OCI-LY3 (cell line): ENCODE measurements at regions not wholly inside any gene's neighbourhood (a gene's known extent, or its start where the extent isn't known, plus 50 kb on each side); places are given as distances from the start of the nearest gene placed in this dataset.

Experiments used
- EZH2phosphoT487 ChIP-seq: fragments of 200-600 bp; shearing (Covaris generic); IDR thresholded peaks from 2 replicates; pipeline ENCODE4 v1.6.1; 2018; ENCODE audit warnings: antibody characterized with exemption, mixed run types, low read depth
- TF ChIP-seq, protein P1 (sequence below): fragments of 200-600, 300-600 bp; sonication (generic); IDR thresholded peaks from 2 replicates; pipeline ENCODE4 v1.5.1; 2014; ENCODE audit warnings: antibody characterized with exemption, low read length, low read depth

DNA sequence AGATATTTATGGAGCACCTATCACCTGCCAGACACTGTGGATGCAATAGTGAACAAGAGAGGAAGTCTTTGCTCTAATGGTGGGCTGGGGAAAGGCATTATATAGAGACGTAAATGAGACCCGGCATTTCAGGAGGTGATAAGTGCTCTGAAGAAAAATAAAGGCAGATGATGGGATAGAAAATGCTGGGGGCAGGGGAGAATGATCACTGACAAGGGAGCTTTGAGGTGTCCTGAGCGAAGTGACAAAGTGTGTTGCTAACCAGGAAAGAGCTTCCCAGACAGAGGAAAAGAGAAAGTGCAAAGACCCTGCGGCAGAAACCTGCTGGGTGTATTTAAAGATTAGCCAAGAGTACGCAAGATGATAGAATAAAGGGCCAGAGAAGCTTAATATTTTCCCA, 1096.1 kb downstream of the BCL11B start:
- TF ChIP-seq, protein P1, sequence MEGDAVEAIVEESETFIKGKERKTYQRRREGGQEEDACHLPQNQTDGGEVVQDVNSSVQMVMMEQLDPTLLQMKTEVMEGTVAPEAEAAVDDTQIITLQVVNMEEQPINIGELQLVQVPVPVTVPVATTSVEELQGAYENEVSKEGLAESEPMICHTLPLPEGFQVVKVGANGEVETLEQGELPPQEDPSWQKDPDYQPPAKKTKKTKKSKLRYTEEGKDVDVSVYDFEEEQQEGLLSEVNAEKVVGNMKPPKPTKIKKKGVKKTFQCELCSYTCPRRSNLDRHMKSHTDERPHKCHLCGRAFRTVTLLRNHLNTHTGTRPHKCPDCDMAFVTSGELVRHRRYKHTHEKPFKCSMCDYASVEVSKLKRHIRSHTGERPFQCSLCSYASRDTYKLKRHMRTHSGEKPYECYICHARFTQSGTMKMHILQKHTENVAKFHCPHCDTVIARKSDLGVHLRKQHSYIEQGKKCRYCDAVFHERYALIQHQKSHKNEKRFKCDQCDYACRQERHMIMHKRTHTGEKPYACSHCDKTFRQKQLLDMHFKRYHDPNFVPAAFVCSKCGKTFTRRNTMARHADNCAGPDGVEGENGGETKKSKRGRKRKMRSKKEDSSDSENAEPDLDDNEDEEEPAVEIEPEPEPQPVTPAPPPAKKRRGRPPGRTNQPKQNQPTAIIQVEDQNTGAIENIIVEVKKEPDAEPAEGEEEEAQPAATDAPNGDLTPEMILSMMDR = no peak
- no peak for TF ChIP-seq EZH2phosphoT487
